ENCODE measurements at regions not wholly inside any gene's neighbourhood (a gene's known extent, or its start where the extent isn't known, plus 50 kb on each side); places are given as distances from the start of the nearest gene placed in this dataset.

DNA sequence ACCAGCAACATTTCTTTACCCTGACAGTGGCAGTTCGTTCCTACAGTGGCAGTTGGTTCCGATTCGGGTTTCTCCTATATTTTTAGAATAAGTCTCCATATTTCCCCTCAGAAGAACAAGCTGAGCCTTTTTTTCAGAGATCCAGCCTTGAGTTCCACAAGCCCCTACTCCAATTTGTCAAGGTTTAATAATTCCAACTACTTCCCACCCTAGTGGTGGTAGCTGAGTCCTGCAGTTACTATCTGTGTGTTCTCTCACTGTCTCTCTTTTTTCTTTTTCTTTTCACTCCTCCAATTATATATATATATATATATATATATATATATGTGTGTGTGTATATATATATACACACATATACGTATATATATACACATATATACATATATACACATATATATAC lies 1347.3 kb downstream of the PCDH9 start:
- DNase-seq (ENCODE audit: low read depth in 2 of 2), result no peak

DNA sequence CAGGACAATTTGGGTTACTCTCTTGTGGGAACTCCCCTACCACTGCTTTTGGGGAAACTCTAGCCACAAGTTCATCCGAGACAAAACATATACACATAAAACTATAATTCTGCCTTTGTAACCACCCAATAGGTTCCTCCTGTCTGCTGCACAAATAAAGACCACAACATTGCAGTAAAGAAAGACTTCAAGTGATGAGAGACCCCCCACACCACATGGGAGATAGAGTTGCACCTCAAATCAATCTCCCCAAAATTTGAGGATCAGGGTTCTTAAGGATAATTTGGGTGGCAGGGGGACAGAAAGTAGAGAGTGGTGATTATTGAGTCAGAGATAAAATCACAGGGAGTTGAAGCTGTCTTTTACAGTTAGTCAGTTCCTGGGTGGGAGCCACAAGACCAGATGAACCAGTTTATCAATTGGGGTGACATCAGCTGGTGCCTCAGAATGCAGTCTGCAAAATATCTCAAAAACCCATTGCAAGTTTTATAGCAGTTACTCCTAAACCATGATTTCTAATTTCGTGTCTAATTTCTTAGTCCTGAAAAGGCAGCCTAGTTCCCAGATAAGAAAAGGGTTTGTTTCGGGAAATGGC lies 1348.5 kb downstream of the PCDH9 start:
- no peak for DNase-seq (ENCODE audit: low read depth in 2 of 2)

DNA sequence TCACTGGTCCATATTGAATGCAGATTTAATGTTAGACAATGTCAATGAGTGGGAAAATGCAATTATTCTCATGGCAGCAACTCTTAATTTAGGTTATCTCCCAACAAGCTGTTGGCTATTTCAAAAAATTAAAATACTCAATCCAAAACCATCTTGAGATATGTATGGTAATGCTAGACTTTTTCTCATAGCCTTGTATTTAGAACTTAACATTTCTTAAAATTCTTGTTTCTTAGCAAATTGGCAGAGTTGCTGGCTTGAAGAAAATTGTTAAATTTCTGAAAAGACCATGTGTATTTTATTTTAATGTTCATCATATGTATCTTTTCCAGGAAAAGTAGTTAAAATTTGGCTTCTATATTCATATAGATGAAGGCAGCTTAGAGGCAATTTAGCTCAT lies 1355.1 kb downstream of the PCDH9 start:
- DNase-seq (ENCODE audit: low read depth in 2 of 2), result no peak

DNA sequence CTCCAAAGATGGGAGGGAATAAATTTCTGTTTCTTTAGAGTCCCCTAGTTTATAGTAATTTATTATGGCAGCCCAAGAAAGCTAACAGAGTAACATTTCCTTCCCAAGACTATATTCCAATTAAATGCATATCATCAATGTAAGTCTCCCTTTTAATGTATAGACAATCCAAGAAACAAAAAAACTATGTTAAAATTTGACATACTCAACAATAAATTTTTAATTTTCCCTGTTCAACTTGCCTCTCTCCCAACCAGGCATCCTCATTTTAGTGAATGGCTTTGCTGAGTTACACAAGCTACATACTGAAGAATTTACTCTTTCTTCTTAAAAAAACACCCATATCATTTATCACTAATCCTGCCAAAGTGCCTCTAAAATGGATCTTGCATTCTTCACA lies 1357.7 kb downstream of the PCDH9 start:
- no peak for DNase-seq (ENCODE audit: low read depth in 2 of 2)

DNA sequence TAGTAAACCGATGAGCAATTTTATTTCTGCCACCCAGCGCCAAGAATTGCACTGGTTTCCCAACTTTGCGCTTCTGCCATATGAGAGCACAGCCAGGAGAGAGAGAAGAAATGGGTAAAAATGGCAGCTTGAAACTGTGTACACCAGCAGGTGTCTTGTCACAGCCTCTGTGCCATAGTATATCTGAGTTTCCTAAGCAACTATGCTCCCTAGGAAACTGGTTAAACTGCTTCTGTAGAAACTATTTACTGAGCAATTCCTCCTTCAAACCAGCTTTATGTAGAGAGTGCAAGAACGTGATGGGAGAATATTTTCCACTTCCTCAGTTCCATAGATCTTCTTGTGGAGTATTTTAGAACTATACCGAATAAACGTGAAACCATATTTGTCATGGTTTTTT lies 1361.3 kb downstream of the PCDH9 start:
- DNase-seq (ENCODE audit: low read depth in 2 of 2), result no peak

DNA sequence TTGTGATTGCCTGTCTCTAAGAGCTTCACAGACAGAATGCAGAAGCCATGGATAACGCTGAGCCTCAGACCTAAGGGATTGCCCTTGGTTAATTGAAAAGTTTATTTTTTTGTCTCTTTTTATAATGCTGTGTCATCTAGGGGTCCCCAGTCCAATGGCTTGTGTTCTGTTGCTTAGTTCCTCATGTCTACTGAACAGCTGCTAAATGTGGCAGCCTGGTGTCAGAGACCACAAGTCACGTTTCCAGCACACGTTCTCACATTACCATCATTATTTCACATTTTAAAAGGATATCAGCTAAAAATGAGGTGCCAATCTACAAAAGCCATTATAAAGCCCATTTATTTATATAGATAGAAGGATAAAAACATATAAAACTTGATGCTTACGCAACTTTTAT lies 1362.0 kb downstream of the PCDH9 start:
- DNase-seq (ENCODE audit: low read depth in 2 of 2), result no peak

DNA sequence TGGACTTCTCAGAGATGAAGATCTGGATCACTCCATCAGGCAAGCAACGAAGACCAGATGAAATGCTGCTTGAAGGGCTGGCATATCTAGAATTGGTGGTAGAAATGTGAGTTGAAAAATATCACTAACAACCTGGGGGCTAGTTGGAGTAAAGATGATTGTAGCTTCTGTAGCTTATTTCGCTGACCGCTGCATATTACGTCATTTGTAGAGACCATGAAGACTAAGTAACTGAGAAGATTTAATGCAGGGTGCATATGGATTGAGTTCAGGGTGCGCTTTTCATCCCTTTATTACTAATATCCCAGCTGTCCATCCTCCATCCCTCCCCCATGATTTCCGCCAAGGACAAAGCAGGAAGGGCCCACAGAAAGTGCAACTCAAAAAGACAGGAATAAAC lies 1364.0 kb downstream of the PCDH9 start:
- no peak for DNase-seq (ENCODE audit: low read depth in 2 of 2)

DNA sequence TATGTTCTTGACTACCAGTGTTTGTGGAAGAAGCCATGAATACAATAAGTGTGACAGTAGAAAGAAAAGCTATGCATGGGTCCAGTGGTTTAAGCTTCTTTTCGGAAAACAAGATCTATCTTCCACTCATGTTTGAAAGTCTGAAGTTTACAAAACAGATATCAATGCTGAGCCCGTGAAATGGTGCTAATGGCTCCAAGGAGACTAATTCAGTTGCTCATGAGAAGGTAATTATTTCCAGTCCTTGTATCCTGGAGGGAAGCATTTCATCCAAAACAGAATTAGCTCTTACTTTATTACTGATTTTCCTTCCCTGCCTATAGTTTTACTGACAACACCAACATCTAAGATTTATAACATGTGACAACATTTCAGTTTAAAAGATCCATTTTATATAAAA lies 1364.9 kb downstream of the PCDH9 start:
- no peak for DNase-seq (ENCODE audit: low read depth in 2 of 2)

DNA sequence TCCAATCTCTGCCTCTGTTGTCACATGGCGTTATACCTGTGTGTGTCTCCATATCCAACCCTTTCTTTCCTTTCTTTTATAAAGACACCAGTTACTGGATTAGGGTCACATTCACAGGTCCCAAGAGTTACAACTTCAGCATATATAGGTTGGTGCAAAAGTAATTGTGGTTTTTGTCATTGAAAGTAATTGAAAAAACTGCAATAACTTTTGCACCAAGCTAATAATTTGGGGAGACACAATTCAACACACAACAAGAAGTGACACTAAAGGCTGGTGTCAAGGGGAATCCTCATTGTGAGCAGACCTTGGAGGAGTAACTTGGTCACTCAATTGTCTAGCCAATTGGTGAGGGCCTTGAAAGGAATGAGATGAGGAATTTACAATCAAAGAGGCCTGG lies 1366.1 kb downstream of the PCDH9 start:
- no peak for DNase-seq (ENCODE audit: low read depth in 2 of 2)

DNA sequence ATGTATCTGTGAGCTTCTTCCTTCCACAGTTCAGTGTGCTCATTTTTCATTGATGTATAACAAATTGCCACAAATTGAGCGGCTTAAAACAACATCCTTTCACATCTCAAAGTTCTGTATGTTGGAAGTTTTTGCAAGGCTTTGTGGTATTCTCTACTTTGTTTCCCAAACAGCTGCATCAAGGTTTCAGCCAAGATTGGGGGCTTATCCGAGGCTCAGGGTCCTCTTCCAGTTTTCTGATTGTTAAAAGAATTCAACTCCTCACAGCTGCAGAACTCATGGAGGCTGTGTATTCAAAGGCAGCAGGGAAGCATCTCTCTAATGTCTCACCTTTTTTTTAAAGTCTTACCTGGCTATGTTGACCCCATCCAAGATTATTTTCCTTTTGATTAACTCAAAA lies 1369.8 kb downstream of the PCDH9 start:
- DNase-seq (ENCODE audit: low read depth in 2 of 2), result no peak

DNA sequence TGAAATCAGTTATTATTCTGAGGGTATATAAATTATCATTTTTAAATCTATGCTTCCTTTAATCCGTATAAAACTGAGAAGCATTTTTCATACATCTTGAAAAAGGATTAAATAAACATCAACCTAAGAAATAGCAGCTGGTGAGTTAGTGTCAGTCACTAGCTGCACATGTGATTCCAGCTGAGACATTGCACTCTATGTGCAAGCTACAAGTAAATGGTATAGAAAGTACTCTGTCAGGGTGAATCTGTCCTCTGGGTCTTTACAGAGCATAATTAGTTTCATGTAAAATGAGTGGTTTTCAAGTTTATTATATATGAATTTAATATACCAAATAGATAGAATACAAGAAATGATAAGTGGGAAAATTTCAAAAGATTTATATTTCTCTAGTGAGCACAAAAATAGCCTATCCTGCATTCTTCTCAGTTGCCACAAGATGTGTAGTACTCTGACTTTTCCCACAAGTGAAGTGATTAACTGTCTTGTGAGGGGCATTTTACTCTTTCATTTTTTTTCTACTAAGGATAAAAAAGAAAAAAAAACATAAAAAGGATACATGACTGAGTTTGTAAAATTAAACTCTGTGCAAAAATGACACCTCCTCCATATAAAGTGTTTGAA lies 1372.1 kb downstream of the PCDH9 start:
- DNase-seq (ENCODE audit: low read depth in 2 of 2), result no peak

DNA sequence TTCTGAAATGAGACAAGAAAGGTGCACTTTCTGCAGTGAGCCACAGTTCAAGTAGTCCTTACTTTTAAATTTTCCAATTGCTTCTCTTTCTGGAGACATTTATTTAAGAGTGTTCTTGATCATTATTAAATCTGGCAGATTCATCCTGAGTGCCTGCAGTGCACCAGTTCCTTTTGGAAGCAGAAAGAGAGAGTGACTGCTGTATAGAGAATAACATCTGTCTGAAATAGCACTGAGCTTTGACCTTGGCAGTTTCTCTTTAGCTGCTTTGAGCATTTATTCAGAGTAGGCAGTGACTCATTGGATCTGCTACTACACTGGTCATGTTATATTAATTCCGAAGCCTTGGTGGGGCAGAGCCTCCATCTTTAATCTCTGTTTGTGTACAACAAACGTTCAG lies 1373.7 kb downstream of the PCDH9 start:
- peak in 1 of 2 experiments; percentile 3 for DNase-seq (ENCODE audit: low read depth in 2 of 2)

DNA sequence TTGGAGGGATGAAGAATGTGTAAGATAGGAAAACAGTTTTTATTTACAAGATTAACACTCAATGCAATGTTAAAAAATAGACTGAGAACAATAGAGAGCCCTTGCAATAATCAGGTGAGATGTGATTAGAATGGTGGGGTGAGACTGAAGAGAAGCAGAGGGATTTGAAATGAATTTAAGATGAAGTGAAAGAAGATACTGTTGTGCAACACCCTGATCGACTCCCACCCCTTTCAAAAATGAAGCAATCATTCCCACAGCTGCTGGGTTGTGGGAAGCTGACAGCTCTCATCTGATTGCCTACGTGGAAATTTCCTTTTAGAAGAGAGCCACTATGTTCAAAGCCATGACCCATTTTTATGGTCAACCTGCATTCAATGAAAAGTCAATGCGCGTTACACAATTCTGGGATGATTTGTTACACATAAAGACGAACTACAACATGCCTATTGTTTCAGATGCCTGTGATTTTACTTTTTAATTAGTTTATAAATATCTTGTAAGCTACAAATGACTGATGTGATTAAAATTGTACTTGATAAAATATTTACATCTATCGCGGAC lies 1374.8 kb downstream of the PCDH9 start:
- no peak for DNase-seq (ENCODE audit: low read depth in 2 of 2)

DNA sequence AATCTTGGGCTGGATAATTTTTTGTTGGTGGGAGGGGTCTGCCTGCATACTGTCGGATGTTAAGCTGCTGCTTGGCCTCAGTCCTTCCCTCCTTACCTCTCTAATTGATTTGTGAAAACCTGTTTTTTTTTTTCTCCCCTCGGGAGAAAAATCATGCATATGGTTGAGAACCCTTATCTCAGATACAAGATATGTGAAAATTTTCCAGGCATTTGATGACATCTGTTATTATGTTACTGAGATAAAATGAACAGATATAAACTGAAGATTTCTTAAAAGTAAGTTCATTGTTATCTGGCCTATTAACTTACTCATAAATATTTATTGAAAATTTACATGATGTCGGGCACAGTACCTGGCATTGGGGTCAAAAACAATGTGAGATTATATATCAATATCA lies 1375.7 kb downstream of the PCDH9 start:
- no peak for DNase-seq (ENCODE audit: low read depth in 2 of 2)

DNA sequence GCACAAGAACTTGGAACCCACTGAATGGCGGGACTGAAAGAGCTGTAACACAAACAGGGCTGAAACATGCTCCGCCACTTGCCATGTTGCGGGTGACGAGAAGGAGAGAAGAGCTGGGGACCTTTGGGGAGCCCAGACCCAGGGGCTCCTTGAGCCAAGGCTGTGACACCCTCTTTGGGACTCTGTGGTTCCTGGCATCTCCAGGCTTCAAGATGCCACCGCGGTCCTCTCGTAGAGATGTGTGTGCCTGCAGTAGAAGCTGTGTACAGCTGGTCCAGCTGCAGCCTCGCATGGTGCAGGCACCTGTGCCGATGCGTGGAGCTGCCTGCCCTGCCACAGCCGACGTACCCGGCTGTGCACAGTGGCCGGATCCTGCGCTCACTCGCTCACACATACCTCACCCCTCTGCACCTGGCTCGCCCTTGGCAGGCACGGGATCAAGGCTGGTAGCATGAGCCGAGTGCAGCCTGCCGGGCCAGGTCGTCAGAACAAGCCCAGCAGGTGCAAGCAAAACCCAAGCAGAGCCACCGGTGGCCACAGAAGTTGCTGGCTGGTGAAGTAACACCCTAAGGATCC lies 1385.8 kb downstream of the PCDH9 start:
- no peak for DNase-seq (ENCODE audit: low read depth in 2 of 2)

DNA sequence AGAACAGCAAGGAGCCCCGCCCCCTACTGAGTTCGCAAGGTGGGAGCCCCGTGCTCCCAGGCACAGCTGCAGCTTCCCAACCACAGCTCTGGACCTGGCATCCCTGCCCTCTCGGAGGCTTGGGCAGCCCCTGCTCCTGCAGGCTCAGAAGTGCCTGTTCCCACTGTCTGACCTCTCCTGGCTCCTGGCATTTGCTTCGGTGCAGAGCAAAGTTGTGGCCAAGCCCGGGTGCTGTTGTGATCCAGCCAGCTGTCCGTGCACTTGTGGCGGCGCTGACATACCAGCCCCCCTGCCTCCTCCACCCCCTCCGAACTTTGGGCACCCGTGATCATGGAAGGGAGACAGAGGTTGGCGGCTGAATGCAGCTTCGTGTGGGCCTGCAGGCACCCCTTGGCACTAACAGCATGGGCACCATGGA lies 1386.8 kb downstream of the PCDH9 start:
- DNase-seq (ENCODE audit: low read depth in 2 of 2), result no peak

DNA sequence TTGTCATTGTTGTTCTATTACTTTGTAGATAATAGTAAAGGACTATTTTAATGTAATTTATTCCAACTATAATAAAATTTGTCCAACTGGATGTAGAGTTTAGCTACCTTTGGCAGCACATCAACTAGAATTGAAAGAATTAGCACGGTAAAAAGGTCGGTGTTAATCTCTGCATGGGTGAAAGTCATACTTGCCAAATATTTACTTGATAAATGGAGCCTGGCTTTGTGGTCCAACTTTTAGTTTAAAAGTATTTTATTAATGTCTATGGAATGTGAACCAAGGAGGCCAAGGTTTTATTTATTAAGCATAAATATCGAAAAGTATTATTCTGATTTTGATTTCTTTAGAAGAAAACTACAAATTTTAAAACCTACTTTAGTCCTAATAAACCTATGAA lies 1389.0 kb downstream of the PCDH9 start:
- DNase-seq (ENCODE audit: low read depth in 2 of 2), result no peak

DNA sequence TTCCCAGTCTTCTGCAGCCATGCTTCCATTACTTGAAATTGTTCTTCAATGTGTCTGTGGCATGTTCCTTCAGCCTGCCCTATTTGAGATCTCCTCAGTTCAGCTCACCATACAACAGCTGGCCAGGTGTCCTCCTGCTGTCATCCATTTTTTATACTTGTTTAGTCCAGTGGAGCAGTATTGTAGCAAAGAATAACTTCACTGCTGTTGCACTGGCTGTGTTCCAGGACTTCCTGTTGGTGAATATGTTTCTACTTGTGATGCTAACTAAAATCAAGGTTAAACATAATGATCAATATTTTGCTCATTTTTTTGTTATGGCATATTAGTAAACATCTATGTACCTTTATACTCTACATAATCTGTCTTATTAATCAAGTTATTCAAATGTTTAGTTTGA lies 1394.1 kb downstream of the PCDH9 start:
- no peak for DNase-seq (ENCODE audit: low read depth in 2 of 2)

DNA sequence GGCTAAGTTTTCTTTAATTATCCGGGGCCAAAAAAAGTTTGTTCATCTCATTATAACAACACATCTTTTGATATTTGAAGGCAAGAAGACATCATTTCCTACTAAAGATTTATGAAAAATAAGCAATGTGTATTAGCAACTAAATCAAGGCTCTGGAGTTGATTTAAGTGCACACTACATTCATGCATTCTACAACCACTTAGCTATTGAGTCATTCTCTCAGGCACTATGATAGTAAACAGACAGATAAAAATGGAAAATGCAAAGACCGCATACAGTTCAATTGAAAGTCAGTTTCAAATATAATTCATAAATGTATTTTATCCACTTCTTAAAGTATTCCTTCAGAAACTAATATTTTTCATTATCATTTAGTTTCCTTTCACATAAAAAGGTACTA lies 1395.2 kb downstream of the PCDH9 start:
- no peak for DNase-seq (ENCODE audit: low read depth in 2 of 2)

DNA sequence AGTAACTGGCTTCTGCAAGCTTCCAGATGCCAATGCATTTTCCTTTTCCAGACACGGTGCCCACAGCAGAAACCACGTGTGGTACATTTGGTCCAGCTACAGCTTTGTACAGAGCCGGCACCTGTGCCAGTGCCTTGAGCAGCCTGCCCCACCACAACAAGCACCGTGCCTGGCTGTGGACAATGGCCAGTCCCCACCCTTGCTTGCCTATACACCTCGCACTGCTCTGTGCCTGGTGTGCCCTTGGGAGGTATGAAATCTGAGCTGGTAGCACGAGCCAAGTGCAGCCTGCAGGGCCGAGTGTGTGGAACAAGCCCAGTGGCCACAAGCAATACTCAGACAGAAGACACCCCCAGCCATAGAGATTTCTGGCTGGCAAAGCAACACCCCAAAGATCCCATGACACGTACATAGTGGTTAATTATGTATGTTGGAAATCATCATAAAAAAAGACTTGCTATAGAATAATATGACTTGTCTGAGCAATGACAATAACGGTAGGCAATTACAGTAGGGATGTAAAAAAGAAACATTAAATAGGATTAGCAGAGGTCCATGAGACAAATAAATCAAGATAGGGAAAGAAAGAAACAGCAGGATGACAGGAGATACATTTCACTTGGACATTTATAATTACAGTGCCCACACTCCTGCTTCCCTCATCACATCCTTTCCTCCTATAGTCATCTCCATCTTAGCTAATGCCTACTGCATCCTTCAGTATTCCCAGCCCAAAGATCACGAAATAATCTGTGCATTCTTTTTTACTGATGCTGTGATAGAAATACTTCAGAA lies 1399.5 kb downstream of the PCDH9 start:
- no peak for DNase-seq (ENCODE audit: low read depth in 2 of 2)

DNA sequence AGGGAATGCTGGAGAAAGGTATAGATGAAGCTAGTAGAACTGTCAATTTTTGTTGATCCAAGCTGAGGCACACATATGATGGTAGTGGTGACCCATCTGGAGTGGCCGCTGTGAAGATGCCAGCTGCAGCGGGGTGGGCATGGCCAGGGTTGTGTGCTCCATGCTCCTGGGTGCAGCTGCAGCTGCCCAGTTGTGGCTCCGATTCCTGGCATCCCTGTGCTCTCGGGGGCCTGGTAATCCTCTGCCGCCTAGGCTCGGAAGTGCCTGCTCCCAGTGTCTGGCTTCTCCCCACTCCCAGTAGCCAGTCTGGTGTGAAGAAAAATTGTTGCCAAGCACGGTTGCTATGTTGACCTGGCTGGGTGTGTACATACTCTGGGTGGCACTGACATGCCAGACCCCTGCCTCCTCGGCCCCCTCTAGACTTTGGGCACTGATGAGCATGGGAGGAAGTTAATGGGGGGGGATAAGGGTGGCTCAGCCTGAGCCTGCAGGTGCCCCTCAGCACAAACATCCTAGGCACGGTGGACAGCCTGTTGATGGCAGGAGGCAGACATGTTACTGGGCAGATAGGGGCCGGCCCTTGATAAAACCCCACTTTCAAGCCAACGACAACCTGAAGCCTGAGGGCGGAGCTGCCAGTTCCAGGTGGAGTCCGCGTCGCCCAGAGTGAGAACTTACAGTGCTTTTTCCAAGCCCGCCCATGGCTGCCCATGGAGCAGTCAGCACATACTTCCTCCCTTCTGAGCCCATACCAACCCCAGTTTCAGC lies 1400.7 kb downstream of the PCDH9 start:
- no peak for DNase-seq (ENCODE audit: low read depth in 2 of 2)

DNA sequence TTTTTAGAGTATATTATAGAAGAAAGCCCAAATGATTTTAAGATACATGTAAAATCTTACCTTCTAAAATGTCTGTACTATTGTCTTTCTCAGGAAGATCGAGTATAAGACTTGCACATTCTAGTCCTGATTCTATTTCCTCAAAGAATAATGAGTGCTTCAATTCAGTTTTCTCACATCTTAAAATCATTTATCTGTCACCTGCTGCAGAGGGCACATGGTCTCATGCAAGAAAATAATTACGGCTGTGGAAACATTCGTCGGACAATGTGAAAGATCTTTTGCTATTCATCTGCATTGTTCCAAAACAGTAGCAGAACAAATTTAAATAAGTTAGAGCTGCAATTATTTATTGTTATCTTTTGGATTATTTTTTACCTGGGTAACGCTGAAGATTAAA lies 1403.5 kb downstream of the PCDH9 start:
- no peak for DNase-seq (ENCODE audit: low read depth in 2 of 2)
